A673 (cell line): ENCODE measurements at regions not wholly inside any gene's neighbourhood (a gene's known extent, or its start where the extent isn't known, plus 50 kb on each side); places are given as distances from the start of the nearest gene placed in this dataset.

ENCODE experiments used
- EZH2 ChIP-seq: fragments of 200-600 bp; sonication (generic); IDR thresholded peaks from 2 replicates; pipeline ENCODE4 v1.6.1; 2017; ENCODE audit warnings: borderline replicate concordance, low read depth, mild to moderate bottlenecking, mixed read lengths, antibody characterized with exemption, low read length; ENCODE audit not compliant: poor library complexity, severe bottlenecking
- TF ChIP-seq, protein P1 (sequence below): fragments of 300-800, 200-600 bp; sonication (generic); conservative IDR thresholded peaks from 2 replicates; pipeline ENCODE4 v1.5.1; 2017; ENCODE audit warnings: low read depth, mild to moderate bottlenecking, antibody characterized with exemption, low read length, moderate library complexity, mixed read lengths

DNA sequence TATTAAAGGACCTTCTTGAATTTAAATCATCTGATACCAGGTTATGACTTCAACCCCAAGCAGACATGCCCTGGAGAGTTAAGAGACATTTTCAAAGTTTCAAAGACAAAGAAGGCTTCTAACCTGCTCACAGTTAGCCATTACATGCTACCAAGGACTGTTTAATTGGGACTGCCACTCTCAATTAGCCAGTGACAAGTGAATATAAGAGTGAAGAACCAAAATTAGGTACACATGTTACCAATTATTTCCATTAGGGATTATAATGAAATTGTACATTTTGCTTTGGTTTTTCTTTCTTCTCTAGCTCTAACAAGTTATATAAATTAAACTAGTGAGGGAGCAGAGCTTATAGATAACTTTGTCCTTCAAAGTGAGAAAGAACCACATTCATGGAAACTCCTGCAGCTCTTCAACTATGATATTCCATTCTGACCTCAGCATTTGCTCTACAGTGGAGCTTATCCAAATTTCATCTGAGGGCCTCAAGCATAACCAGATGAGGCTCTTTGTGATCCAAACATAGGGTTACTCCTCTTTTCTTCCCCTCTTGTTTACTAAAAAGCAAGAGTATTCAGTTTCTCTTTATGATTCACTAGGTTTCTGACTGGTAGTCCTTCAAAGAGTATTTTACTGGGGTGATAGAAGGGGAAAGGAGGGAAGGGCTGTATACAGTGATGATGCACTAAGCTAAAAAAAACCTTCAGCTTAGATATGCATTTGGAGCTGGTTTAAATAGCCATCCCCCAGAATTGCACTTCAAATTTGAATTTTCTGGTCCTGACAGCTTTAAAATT, 91.3 kb downstream of the DUSP6 start:
- TF ChIP-seq, protein P1, sequence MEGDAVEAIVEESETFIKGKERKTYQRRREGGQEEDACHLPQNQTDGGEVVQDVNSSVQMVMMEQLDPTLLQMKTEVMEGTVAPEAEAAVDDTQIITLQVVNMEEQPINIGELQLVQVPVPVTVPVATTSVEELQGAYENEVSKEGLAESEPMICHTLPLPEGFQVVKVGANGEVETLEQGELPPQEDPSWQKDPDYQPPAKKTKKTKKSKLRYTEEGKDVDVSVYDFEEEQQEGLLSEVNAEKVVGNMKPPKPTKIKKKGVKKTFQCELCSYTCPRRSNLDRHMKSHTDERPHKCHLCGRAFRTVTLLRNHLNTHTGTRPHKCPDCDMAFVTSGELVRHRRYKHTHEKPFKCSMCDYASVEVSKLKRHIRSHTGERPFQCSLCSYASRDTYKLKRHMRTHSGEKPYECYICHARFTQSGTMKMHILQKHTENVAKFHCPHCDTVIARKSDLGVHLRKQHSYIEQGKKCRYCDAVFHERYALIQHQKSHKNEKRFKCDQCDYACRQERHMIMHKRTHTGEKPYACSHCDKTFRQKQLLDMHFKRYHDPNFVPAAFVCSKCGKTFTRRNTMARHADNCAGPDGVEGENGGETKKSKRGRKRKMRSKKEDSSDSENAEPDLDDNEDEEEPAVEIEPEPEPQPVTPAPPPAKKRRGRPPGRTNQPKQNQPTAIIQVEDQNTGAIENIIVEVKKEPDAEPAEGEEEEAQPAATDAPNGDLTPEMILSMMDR: no peak
- no peak for TF ChIP-seq EZH2
